ENCODE measurements at regions not wholly inside any gene's neighbourhood (a gene's known extent, or its start where the extent isn't known, plus 50 kb on each side); places are given as distances from the start of the nearest gene placed in this dataset.

- TF ChIP-seq POLR2AphosphoS5 (IDR thresholded peaks at IDR 0.05; ENCODE audit: low read depth, low read length) (no peak), YY1 (IDR thresholded peaks at IDR 0.05; ENCODE audit: low read depth) (no peak), SIN3A (IDR thresholded peaks at IDR 0.05; ENCODE audit: borderline replicate concordance, low read depth, low read length) (no peak), CTCF (IDR thresholded peaks at IDR 0.05) (no peak), MAX (IDR thresholded peaks at IDR 0.05; ENCODE audit: low read depth) (no peak), FOXJ3 (CRISPR knock-in tag; IDR thresholded peaks at IDR 0.05) (no peak)
These were observed 198.6 kb upstream of the CDH6 start for GRCh38 chr5:30994902-30995301.

All from SK-N-SH (cell line).